Activated naive CD8-positive, alpha-beta T cell treated with anti-CD3 and anti-CD28 coated beads, Interleukin-2, amount 50 U/mL, for 16 hours (primary cell): ENCODE measurements at regions not wholly inside any gene's neighbourhood (a gene's known extent, or its start where the extent isn't known, plus 50 kb on each side); places are given as distances from the start of the nearest gene placed in this dataset.
"Not testable (repeated sequence)": the region's sequence is repeated elsewhere in the genome, so short reads cannot be mapped to it uniquely, and the experiment has no call there.

Source experiments
- DNase-seq: peaks from one replicate; pipeline ENCODE4 v3.0.0-alpha.2; 2020; ENCODE audit warnings: low read depth, low spot score

GRCh38 chr22:49351761-49352227, 475.9 kb downstream of the BRD1 start:
- no peak for DNase-seq

GRCh38 chr22:49350441-49351121, 477.1 kb downstream of the BRD1 start:
- no peak for DNase-seq

- DNase-seq, result no peak
Observed at GRCh38 chr22:49349841-49350381, 477.8 kb downstream of the BRD1 start.

- DNase-seq, result no peak
Observed at GRCh38 chr22:49349181-49349835, 478.4 kb downstream of the BRD1 start.

- no peak for DNase-seq
Observed at GRCh38 chr22:49348631-49349030, 479.0 kb downstream of the BRD1 start.

DNA sequence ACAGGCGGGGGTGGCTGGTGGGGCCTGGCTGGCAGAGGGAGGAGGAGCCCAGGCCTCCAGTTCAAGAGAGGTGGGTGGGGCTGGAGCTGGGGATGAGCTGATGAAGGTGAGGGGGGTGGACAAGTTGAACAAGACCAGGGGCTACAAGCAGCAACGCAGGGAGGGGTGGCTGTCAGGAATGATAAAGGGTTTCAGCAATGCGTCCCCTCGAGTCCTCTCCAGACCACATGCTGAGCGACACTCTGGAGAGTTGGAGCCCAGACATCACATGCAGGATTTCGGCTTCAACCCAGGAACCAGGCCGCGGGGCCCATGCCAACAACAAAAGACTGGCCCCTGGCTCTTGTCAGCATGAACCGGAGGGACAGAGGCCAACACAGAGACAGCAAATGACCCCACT, 480.3 kb downstream of the BRD1 start:
- DNase-seq, result no peak

GRCh38 chr22:49345896-49346295, 481.8 kb downstream of the BRD1 start:
- no peak for DNase-seq

DNA sequence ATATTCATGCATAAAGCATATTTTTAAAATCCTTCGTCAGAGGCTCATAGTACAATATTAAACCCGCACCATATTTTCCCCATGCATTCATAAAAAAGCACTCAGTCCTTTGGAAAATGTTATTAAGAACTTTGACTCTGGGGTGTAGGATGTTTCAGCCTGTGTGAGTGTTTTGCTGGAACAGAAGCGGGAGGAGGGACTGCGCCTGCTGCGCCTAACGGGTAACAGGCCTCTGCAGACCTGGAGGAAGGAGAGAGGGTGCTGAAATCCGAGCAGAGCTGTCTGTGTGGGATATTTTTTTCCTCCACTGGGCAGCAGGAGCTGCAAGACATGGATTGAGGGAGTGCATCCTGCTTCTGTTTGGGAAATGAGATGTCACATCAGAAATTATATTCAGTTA, 483.0 kb downstream of the BRD1 start:
- no peak for DNase-seq

DNA sequence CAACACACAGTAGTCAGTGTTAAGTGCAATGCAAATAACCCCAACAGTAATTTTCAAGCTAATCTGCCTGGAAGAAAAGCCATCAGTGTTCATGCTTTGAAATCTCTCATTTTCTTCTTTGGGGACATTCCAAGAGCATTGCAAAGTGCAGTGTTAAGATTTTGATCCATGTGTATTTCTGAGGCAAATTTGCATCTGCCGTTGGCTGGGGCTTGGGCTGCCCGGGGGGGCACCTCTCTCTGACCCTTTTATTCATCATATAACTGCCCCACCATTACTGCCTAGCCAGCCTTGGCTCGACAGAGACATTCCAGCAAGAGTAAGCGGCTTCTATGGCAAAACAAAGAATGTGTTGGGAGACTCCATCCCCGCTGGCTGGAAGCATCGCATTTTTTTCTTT, 483.5 kb downstream of the BRD1 start:
- DNase-seq, result no peak

DNA sequence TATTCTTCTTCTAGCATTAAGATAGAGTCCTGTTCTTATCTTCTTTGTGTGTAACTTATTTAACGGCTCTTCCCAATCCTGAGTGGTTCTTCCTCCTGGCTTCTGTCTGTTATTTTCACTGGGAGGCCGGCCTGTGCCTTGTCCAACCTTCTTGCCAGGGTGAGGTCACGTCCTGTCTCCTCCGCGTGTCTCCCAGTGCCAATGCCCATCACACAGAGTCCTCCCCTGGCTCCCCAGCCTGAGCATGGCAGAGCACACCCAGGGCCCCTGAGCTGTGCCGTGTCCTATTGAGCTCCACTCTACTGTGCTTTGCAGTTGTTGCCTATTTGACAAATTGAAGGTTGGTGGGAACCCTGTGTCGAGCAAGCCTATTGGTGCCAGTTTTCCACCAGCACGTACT, 487.3 kb downstream of the BRD1 start:
- no peak for DNase-seq

DNA sequence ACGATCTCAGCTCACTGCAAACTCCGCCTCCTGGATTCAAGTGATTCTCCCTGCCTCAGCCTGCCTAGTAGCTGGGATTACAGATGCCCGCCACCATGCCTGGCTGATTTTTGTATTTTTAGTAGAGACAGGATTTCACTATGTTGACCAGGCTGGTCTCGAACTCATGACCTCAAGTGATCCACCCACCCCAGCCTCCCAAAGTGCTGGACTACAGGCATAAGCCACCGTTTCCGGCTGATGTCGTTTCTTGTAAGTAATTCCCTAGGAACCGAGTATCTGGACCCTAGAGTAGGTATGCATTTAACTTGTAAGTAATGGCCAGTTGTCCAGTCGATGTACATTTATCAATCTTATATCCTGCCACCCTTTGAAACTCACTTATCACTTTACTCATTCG, 491.2 kb downstream of the BRD1 start:
- DNase-seq, result not testable (repeated sequence)

GRCh38 chr22:49334976-49335375, 492.7 kb downstream of the BRD1 start:
- no peak for DNase-seq

DNA sequence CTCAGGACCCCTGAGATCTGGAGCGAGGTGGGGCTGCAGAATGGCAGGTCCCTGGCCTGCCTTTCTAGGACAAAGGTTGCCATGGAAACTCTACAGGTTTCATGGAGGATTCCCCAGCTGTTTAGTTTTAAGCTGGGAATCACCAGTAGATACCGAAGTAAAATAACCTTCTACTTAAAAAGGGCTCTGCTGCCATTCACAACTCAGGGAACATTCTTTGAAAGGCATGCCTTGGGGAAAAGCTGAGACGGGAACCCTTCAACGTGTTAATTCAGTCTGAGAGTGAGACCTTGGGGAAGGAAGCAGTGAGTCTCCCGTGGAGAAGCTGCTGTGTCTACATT, 493.3 kb downstream of the BRD1 start:
- DNase-seq, result no peak

DNA sequence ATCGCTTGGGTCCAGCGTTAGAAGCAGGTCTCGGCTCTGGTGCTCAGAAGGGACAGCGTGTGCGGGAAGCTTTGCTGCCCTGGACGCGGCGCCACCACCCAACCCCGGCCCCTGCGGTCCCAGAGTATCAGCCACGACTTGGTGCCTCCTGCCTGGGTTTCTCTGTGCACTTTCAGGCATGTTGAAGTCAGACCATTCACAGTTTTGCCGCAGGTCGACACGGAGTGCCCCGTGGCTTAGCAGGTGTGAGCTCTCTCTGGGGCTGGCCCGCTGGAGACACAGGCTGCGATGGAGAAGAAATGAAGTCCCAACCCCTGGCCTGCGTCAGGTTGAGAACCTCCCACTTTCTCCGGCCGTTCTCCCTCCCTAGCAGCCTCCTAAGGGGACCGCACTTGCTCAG, 494.5 kb downstream of the BRD1 start:
- DNase-seq, result no peak

DNA sequence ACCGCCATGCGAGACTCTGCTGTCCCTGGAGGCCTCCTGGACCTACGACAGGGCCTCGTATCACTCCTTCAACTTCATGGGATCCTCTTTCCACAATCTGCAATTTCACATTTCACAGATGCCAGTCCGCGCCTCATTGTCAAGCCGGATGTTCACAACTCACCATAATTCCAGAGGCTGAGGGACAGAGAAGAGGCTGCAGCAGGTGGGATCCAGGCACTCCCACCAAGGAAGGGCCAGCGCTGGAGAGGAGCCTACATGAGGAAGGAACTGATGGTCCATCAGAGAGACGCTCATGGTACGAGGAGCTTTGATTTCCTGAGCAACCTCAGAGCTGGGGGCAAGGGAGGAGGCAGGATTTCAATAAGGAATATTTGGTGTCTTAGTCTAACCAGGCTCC, 495.0 kb downstream of the BRD1 start:
- no peak for DNase-seq

- no peak for DNase-seq
Observed at GRCh38 chr22:49331878-49332277, 495.8 kb downstream of the BRD1 start.

GRCh38 chr22:49331223-49331815, 496.4 kb downstream of the BRD1 start:
- no peak for DNase-seq

GRCh38 chr22:49330421-49331222, 497.1 kb downstream of the BRD1 start:
- no peak for DNase-seq

- no peak for DNase-seq
Observed at GRCh38 chr22:49329636-49330035, 498.0 kb downstream of the BRD1 start.

DNA sequence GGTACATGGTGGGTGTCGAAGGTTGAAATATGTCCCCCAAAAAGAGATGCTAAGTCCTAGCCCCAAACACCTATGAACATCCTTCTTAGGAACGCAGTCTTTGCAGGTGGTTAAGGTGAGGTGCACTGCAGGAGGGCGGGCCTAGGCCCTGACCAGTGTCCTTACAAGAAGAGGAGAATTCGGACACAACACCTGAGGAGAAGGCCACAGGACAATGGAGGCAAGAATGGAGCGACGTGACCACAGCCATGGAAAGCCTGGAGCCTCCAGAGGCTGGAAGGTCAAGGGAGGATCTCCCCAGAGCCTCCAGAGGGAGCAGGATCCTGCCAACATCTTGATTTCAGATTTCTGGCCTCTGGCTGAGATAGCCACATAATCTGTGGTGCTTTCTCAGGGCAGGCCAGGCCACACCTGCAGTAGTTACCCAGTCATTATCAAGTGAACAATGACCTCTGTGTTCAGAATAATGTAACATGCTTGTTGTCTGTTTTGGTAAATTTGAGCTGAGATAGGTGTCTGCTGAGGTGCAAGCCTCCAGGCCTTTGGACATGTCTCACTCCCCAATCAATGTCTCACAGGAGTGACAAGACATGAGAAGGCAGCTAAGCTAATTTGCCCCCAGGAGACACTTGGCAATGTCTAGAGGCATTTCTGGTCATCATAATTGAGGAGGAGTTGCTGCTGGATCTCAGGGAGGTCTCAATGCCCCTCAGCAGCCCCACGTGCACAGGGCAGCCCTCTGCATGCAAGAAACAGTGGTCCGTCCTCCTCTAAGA, 498.9 kb downstream of the BRD1 start:
- DNase-seq, result no peak

DNA sequence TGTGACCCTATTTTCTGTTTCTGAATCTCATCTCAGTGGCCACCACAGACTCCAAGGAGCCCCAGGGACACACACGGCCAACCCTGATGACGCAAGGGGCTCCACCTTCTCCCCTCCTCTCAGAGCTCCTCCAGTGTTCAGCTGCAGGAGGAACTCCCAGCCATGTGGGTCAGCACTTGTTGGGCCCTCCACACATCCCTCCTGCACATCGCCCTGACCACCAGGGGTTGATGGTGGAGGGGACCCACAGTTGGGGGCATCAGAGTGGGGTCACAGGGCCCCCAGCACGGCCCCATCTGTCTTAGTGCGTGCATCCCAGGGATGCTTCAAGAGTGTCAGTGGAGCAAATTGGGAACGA, 499.6 kb downstream of the BRD1 start:
- no peak for DNase-seq
